ENCODE measurements at regions not wholly inside any gene's neighbourhood (a gene's known extent, or its start where the extent isn't known, plus 50 kb on each side); places are given as distances from the start of the nearest gene placed in this dataset.

DNA sequence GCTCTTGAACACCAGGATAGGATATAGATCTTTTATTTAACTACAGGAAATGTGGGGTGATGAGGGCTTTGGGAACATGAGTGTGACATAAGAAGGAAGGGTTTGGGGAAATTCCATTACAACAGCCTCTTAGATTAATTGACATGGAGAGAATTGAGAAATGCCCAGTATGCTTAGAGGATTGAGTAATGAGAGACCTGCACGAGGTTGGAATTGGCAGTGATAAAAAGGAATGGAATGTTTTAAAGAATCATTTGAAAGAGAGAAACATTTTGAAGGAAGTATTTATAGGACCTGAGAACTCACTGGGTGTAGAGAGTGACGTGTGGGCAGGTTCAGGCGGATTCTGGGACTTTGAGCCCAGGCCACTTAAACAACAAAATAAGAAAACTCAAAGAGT lies 227.0 kb downstream of the BMP2 start:
- H3K4me3 ChIP-seq: no peak overlapping the region
- no peaks in the 10 kb centered on the region for H3K4me1 ChIP-seq
- 61 to 76% methylated on average over 3 of the region's 3 CpGs for WGBS, 2 donors (ENCODE audit: low coverage in 1 of 2)
- no peak overlapping the region for H3K27ac ChIP-seq
- no peaks in the 10 kb centered on the region for H3K36me3 ChIP-seq
- no peaks in the 10 kb centered on the region for H3K9me3 ChIP-seq
- in situ Hi-C loops (cut with MboI; ENCODE audit: low pct_ligation_motif_present in 1 of 4, low pct_unique_long_range_greater_than_20kb in 1 of 4, low sequenced_read_pairs in 3 of 4) (no loop called here), intact Hi-C loops (cut with DNase I; ENCODE audit: low total_unique reads) (no loop called here)
- no peak for DNase-seq
- TF ChIP-seq, protein P1, sequence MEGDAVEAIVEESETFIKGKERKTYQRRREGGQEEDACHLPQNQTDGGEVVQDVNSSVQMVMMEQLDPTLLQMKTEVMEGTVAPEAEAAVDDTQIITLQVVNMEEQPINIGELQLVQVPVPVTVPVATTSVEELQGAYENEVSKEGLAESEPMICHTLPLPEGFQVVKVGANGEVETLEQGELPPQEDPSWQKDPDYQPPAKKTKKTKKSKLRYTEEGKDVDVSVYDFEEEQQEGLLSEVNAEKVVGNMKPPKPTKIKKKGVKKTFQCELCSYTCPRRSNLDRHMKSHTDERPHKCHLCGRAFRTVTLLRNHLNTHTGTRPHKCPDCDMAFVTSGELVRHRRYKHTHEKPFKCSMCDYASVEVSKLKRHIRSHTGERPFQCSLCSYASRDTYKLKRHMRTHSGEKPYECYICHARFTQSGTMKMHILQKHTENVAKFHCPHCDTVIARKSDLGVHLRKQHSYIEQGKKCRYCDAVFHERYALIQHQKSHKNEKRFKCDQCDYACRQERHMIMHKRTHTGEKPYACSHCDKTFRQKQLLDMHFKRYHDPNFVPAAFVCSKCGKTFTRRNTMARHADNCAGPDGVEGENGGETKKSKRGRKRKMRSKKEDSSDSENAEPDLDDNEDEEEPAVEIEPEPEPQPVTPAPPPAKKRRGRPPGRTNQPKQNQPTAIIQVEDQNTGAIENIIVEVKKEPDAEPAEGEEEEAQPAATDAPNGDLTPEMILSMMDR (IDR thresholded peaks at IDR 0.05): no peak
- no peak for TF ChIP-seq EP300 (IDR thresholded peaks at IDR 0.05; ENCODE audit: low read depth)
- no peak for TF ChIP-seq POLR2AphosphoS5 (IDR thresholded peaks at IDR 0.05)
- no peak for TF ChIP-seq POLR2A (IDR thresholded peaks at IDR 0.05)
- H3K27me3 ChIP-seq: no peaks in the 10 kb centered on the region

DNA sequence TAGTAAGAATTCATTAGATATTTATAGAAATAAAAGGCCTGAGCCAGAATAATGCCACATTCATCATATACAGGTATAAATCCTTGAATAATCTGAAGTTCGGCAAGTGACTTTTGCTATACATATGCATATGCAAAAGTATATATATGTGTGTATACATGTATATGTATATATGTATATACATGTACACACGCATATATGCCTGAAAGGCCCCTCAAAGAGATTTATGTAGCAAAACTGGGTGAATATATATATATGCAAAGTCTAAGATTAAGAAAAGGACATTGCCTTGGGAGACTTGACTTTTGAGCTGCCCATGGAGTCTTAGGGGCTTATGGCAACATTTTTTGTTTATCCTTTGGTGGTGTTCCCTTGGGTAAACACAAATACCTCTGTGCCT lies 231.4 kb downstream of the BMP2 start:
- in situ Hi-C loops (cut with MboI; ENCODE audit: low pct_ligation_motif_present in 1 of 4, low pct_unique_long_range_greater_than_20kb in 1 of 4, low sequenced_read_pairs in 3 of 4) (no loop called here), intact Hi-C loops (cut with DNase I; ENCODE audit: low total_unique reads) (no loop called here)
- no peaks in the 10 kb centered on the region for H3K9me3 ChIP-seq
- WGBS, 2 donors (ENCODE audit: low coverage in 1 of 2): 85 to 91% methylated on average over 2 of the region's 2 CpGs
- H3K4me1 ChIP-seq: no peaks in the 10 kb centered on the region
- no peaks in the 10 kb centered on the region for H3K27me3 ChIP-seq
- no peaks in the 10 kb centered on the region for H3K36me3 ChIP-seq
- no peak overlapping the region for H3K4me3 ChIP-seq
- TF ChIP-seq EP300 (IDR thresholded peaks at IDR 0.05; ENCODE audit: low read depth) (no peak), POLR2A (IDR thresholded peaks at IDR 0.05) (no peak), POLR2AphosphoS5 (IDR thresholded peaks at IDR 0.05) (no peak)
- TF ChIP-seq, protein P1 (IDR thresholded peaks at IDR 0.05): no peak
- DNase-seq: no peak
- no peak overlapping the region for H3K27ac ChIP-seq

DNA sequence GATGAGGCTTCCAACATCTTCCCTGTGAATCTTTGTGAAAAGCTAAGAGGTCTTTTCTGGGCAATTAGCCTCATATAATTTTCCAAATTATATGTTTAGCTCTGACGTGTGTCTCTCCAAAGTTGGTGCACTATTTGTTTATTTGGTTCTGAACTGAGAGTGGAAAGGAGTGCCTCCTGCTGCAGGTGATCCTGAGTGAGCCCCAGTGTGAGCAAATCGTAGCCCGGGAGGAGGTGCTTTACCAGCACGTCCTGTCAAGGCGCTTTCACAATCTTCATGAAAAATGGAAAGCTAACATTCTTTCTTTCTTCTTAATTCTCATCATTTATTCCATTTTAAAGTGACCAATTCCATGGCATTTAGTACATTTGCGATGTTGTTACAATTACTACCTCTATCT lies 231.9 kb downstream of the BMP2 start:
- TF ChIP-seq POLR2A (IDR thresholded peaks at IDR 0.05): no peak
- no peak for TF ChIP-seq EP300 (IDR thresholded peaks at IDR 0.05; ENCODE audit: low read depth)
- no peak for TF ChIP-seq POLR2AphosphoS5 (IDR thresholded peaks at IDR 0.05)
- TF ChIP-seq, protein P1 (IDR thresholded peaks at IDR 0.05): no peak
- no peaks in the 10 kb centered on the region for H3K4me1 ChIP-seq
- no peaks in the 10 kb centered on the region for H3K9me3 ChIP-seq
- intact Hi-C loops (cut with DNase I; ENCODE audit: low total_unique reads): no loop called here
- WGBS, 2 donors (ENCODE audit: low coverage in 1 of 2): 77% methylated on average over 6 of the region's 6 CpGs
- H3K27me3 ChIP-seq: no peaks in the 10 kb centered on the region
- H3K27ac ChIP-seq: no peak overlapping the region
- DNase-seq: no peak
- no peaks in the 10 kb centered on the region for H3K36me3 ChIP-seq
- no peak overlapping the region for H3K4me3 ChIP-seq
- in situ Hi-C loops (cut with MboI; ENCODE audit: low pct_ligation_motif_present in 1 of 4, low pct_unique_long_range_greater_than_20kb in 1 of 4, low sequenced_read_pairs in 3 of 4): no loop called here

DNA sequence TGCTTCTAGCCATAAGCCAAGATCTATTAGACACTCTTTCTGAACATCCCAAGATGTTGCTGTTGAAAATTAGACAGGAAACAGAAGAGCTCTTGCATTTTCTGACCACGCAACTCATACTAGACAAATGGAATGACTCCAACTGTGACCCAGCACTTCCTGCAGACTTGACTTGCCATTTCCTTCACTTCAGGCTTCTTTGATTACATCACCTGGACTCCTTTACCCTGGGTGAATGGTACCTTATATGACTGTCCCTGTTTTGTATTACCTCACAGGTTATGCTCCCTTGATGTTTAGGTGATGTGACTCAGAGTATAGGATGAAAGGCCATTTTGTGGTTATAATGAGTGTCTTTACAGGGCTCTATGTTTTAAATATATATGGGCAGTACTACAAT lies 236.1 kb downstream of the BMP2 start:
- Histone ChIP-seq H3K4me3 (no peak overlapping the region), H3K27ac (no peak overlapping the region), H3K9me3 (peaks cover 0 to 5% of the 10 kb centered on the region in 2 donors), H3K4me1 (no peaks in the 10 kb centered on the region), H3K36me3 (no peaks in the 10 kb centered on the region), H3K27me3 (no peaks in the 10 kb centered on the region)
- in situ Hi-C loops (cut with MboI; ENCODE audit: low pct_ligation_motif_present in 1 of 4, low pct_unique_long_range_greater_than_20kb in 1 of 4, low sequenced_read_pairs in 3 of 4): no loop called here
- TF ChIP-seq POLR2AphosphoS5 (IDR thresholded peaks at IDR 0.05) (no peak), POLR2A (IDR thresholded peaks at IDR 0.05) (no peak), EP300 (IDR thresholded peaks at IDR 0.05; ENCODE audit: low read depth) (no peak)
- TF ChIP-seq, protein P1 (IDR thresholded peaks at IDR 0.05): no peak
- 58% methylated on average over 1 of the region's 1 CpG; no CpG with 5 or more reads in 1 of the 2 donors for WGBS, 2 donors (ENCODE audit: low coverage in 1 of 2)
- no peak for DNase-seq
- intact Hi-C loops (cut with DNase I; ENCODE audit: low total_unique reads): no loop called here

Data from transverse colon (tissue), 4 donors.